Mucosa of descending colon (tissue), 3 donors: ENCODE measurements at regions not wholly inside any gene's neighbourhood (a gene's known extent, or its start where the extent isn't known, plus 50 kb on each side); places are given as distances from the start of the nearest gene placed in this dataset.

Source experiments
- ATAC-seq: fragments of 200-7000 bp; cut with Tn5 transposase; one replicate; pipeline ENCODE4 v1.9.1; 2020; ENCODE audit warnings: mild to moderate bottlenecking, moderate library complexity
- DNase-seq, 3 donors: peaks; one replicate each; pipeline ENCODE4 v3.0.0-alpha.2; 2020
- H3K36me3 ChIP-seq: fragments of 200-600 bp; one replicate; pipeline ENCODE4 v1.8.0; 2021; ENCODE audit warnings: low read depth, mild to moderate bottlenecking
- H3K4me1 ChIP-seq: fragments of 200-600 bp; one replicate; pipeline ENCODE4 v1.8.0; 2021; ENCODE audit warnings: low read depth, mild to moderate bottlenecking
- H3K4me3 ChIP-seq: fragments of 200-600 bp; one replicate; pipeline ENCODE4 v1.8.0; 2021; ENCODE audit warnings: mild to moderate bottlenecking
- H3K9me3 ChIP-seq: fragments of 200-600 bp; one replicate; pipeline ENCODE4 v1.8.0; 2021; ENCODE audit warnings: mild to moderate bottlenecking
- intact Hi-C, 2 donors: fragments of 100-400 bp; cut with DNase I in 1 of 2; cut with micrococcal nuclease in 1 of 2; formaldehyde crosslinking; loops; one replicate each; pipeline versions ENCODE4 v1.11.0 to v1.11.1; 2022; cut with DNase I, micrococcal nuclease
- TF ChIP-seq, protein P1 (sequence below): fragments of 200-600 bp; IDR thresholded peaks from one replicate; pipeline ENCODE4 v1.8.0; 2022; ENCODE audit warnings: antibody characterized with exemption, mild to moderate bottlenecking
- donor health status: DM: no; HTN: no; CAD: no; lungs with moderate emphysema.
- donor health status: DM: no; HTN: no; CAD: no.
- donor health status: DM: no; HTN: yes; CAD: no.

DNA sequence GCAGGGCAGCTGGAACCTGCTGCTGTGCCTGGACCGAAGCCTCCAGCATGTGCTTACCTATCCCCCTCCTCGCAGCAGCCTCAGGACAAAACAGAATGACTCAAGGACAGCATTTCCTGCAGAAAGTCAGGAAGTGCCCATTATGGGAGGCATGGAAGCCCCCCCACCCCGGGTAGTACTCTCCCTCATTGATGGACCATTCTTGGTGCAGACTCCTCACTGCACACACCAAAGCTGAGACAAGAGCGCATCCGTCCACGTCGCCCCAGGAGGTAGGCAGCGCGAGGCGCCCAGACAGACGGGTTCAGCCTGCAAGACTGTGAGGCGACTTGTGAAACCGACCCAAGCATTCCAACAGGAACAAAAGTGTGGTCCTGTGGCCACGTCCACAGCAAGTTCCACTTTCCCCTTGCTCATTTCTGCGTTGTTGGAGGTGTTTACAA lies 243.9 kb upstream of the ATXN7L3B start:
- no peak for DNase-seq
- H3K4me1 ChIP-seq, result no peaks in the 10 kb centered on the region
- peaks cover 15% of the 10 kb centered on the region for H3K9me3 ChIP-seq
- no peak for ATAC-seq
- intact Hi-C loops, result no loop called here
- no peak overlapping the region for H3K4me3 ChIP-seq
- no peaks in the 10 kb centered on the region for H3K36me3 ChIP-seq
- TF ChIP-seq, protein P1, sequence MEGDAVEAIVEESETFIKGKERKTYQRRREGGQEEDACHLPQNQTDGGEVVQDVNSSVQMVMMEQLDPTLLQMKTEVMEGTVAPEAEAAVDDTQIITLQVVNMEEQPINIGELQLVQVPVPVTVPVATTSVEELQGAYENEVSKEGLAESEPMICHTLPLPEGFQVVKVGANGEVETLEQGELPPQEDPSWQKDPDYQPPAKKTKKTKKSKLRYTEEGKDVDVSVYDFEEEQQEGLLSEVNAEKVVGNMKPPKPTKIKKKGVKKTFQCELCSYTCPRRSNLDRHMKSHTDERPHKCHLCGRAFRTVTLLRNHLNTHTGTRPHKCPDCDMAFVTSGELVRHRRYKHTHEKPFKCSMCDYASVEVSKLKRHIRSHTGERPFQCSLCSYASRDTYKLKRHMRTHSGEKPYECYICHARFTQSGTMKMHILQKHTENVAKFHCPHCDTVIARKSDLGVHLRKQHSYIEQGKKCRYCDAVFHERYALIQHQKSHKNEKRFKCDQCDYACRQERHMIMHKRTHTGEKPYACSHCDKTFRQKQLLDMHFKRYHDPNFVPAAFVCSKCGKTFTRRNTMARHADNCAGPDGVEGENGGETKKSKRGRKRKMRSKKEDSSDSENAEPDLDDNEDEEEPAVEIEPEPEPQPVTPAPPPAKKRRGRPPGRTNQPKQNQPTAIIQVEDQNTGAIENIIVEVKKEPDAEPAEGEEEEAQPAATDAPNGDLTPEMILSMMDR, result no peak

DNA sequence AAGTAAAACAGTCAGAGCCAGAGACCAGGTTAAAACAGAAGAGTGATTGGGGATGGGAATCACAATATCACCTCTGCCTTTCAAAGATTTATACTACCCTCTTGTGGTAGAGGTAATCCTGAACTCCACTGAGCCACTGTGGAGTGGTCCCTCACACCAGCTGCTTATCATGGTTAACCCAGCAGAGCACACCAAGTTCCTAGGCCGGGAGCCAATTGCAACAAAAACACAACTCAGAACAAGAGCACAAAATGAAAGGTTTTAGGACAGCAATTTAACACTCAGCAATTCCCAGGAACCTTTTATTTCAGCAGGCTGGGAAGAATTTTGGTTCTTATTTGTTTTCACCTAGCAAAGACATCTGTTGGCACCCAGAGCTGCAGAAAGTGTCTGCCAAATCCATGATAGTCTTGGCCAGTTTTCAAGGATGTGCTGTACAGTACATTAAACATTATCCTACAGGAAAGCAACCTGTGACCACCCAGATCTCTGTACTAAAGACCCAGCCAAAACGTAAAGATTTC lies 220.5 kb upstream of the ATXN7L3B start:
- no peak for DNase-seq
- ATAC-seq, result no peak

DNA sequence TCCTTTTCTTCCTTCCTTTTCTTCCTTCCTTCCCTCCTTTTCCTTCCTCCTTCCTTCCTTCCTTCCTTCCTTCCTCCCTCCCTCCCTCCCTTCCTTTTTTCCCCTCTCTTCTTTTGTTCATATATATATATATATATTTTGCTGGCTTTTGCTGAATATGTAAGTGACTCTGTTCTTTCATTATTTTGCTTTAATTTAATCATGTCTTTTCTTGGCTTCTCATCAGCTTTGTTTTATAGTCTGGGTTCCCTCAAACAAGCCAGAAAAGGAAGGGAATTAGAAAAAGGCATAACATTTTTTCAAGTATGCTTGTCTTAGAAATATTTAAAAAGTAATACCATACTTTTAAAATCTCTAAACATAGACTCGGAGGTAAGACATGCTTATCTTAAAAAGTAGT lies 219.9 kb upstream of the ATXN7L3B start:
- Histone ChIP-seq H3K36me3 (no peaks in the 10 kb centered on the region), H3K9me3 (no peaks in the 10 kb centered on the region), H3K4me1 (no peaks in the 10 kb centered on the region), H3K4me3 (no peak overlapping the region)
- TF ChIP-seq, protein P1, result no peak
- no peak for ATAC-seq
- intact Hi-C loops, result no loop called here
- no peak for DNase-seq

More for the DNA sequence above, 220.5 kb upstream of the ATXN7L3B start:
- intact Hi-C loops, result no loop called here
- TF ChIP-seq, protein P1, result no peak
- Histone ChIP-seq H3K36me3 (no peaks in the 10 kb centered on the region), H3K4me3 (no peak overlapping the region), H3K9me3 (no peaks in the 10 kb centered on the region), H3K4me1 (no peaks in the 10 kb centered on the region)

DNA sequence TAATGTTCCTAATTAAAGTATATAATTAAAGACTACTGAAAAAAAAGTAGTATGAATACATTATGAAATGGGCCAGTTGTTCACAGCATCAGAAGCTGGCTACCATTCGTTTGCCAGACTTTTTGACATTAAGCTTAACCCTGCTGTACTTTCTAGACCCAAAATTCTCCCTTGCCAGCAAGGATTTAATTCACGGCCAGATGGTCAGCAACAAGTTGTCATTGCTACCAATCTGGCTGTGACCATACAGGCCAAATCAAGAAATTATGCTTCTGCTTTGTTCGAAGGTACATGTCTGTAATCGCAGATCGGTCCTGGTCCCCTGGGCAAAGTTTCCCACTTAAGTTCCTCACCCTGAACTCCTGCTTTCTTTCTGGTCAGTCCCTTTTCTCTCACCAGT lies 217.7 kb upstream of the ATXN7L3B start:
- H3K9me3 ChIP-seq, result no peaks in the 10 kb centered on the region
- no peak for DNase-seq
- intact Hi-C loops, result no loop called here
- no peaks in the 10 kb centered on the region for H3K4me1 ChIP-seq
- no peaks in the 10 kb centered on the region for H3K36me3 ChIP-seq
- TF ChIP-seq, protein P1, result no peak
- H3K4me3 ChIP-seq, result no peak overlapping the region
- no peak for ATAC-seq

DNA sequence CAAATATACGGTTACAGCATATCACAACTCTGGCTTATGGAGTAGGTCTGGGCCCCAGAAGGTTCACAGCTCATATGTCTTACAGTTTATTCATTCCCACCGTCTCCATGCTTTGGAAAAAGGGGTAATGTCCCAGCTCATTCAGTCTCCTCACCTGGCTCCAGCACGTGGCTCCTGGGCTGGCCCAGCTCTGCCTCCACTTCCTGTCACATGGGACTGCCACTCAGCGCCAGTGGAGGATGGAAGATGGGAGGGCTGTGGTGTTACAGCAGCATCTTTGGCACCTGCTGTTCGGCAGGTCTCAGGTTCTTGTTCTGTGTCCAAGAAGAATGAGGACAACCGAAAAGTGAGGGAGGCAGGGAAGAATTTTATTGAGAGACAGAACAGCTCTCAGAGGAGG lies 216.3 kb upstream of the ATXN7L3B start:
- H3K4me1 ChIP-seq, result no peaks in the 10 kb centered on the region
- DNase-seq (no peak), ATAC-seq (no peak)
- H3K4me3 ChIP-seq, result no peak overlapping the region
- H3K36me3 ChIP-seq, result no peaks in the 10 kb centered on the region
- intact Hi-C loops, result no loop called here
- TF ChIP-seq, protein P1, result no peak
- H3K9me3 ChIP-seq, result no peaks in the 10 kb centered on the region

GRCh38 chr12:74322792-74323191 lies 214.8 kb upstream of the ATXN7L3B start:
- H3K4me1 ChIP-seq, result no peaks in the 10 kb centered on the region
- intact Hi-C loops, result no loop called here
- no peak for DNase-seq
- no peaks in the 10 kb centered on the region for H3K36me3 ChIP-seq
- no peaks in the 10 kb centered on the region for H3K9me3 ChIP-seq
- no peak overlapping the region for H3K4me3 ChIP-seq
- no peak for ATAC-seq
- TF ChIP-seq, protein P1, result no peak
